NB4 (cell line): ENCODE measurements at regions not wholly inside any gene's neighbourhood (a gene's known extent, or its start where the extent isn't known, plus 50 kb on each side); places are given as distances from the start of the nearest gene placed in this dataset.

Experiments
- DNase-seq: peaks from one replicate; pipeline ENCODE4 v3.0.0; 2010; ENCODE audit warnings: low read depth
- H3K4me3 ChIP-seq: one replicate; pipeline ENCODE4 v1.5.1; 2011; ENCODE audit warnings: mild to moderate bottlenecking, low read depth, low read length, moderate library complexity
- CTCF ChIP-seq: IDR thresholded peaks from one replicate; pipeline ENCODE4 v1.5.1; 2012; ENCODE audit warnings: low read depth, low read length
- MAX ChIP-seq: IDR thresholded peaks from 2 replicates; pipeline ENCODE4 v1.6.1; 2011; ENCODE audit warnings: low read depth, low read length
- MYC ChIP-seq: IDR thresholded peaks from 2 replicates; pipeline ENCODE4 v1.6.1; 2011; ENCODE audit warnings: low read depth, low read length
- POLR2A ChIP-seq: IDR thresholded peaks from 2 replicates; pipeline ENCODE4 v1.6.1; 2011; ENCODE audit warnings: mild to moderate bottlenecking; ENCODE audit not compliant: insufficient read length; ENCODE audit errors: extremely low read depth

- no peak for DNase-seq
- no peak for TF ChIP-seq CTCF
- TF ChIP-seq MAX: no peak
- no peak for TF ChIP-seq POLR2A
- no peak for TF ChIP-seq MYC
- no peak overlapping the region for H3K4me3 ChIP-seq
These were observed 774.0 kb downstream of the DNAJB9 start for GRCh38 chr7:109343678-109344077.

GRCh38 chr7:109351493-109351892 is 781.8 kb downstream of the DNAJB9 start:
- no peak overlapping the region for H3K4me3 ChIP-seq
- no peak for DNase-seq
- TF ChIP-seq MAX (no peak), POLR2A (no peak), MYC (no peak), CTCF (no peak)

- H3K4me3 ChIP-seq: no peak overlapping the region
- no peak for TF ChIP-seq POLR2A
- no peak for TF ChIP-seq MYC
- no peak for TF ChIP-seq MAX
- no peak for TF ChIP-seq CTCF
- DNase-seq: peak; percentile 3
These were observed 784.3 kb downstream of the DNAJB9 start for GRCh38 chr7:109354000-109354399.

- DNase-seq: no peak
- no peak overlapping the region for H3K4me3 ChIP-seq
- TF ChIP-seq MAX: no peak
- TF ChIP-seq POLR2A: no peak
- TF ChIP-seq CTCF: no peak
These were observed 784.9 kb downstream of the DNAJB9 start for GRCh38 chr7:109354552-109354951.

- DNase-seq: no peak
- TF ChIP-seq POLR2A (no peak), MYC (no peak), MAX (no peak), CTCF (no peak)
- no peak overlapping the region for H3K4me3 ChIP-seq
These were observed 806.1 kb downstream of the DNAJB9 start for GRCh38 chr7:109375823-109376222.

GRCh38 chr7:109376576-109376975 is 806.9 kb downstream of the DNAJB9 start:
- H3K4me3 ChIP-seq: no peak overlapping the region
- DNase-seq: no peak
- TF ChIP-seq POLR2A (no peak), CTCF (no peak), MAX (no peak), MYC (no peak)
